CD4-positive, CD25-positive, alpha-beta regulatory T cell (primary cell): ENCODE measurements at regions not wholly inside any gene's neighbourhood (a gene's known extent, or its start where the extent isn't known, plus 50 kb on each side); places are given as distances from the start of the nearest gene placed in this dataset.

Source experiments
- ATAC-seq, 2 donors: fragments of 150-1000 bp; cut with Tn5 transposase; one replicate each; pipeline ENCODE4 v1.10.0; 2021; ENCODE audit warnings: low read depth in 2 of 2, moderate number of reproducible peaks in 2 of 2, moderate library complexity in 1 of 2
- DNase-seq, 3 donors: peaks; one replicate each; pipeline versions ENCODE4 v3.0.0 to v3.0.0-alpha.2; 2012 to 2022; ENCODE audit warnings: mixed read lengths in 1 of 3
- H3K27ac ChIP-seq: one replicate; pipeline ENCODE4 v1.7.0; 2013; ENCODE audit warnings: mild to moderate bottlenecking, low read length; ENCODE audit not compliant: insufficient read depth, poor library complexity, severe bottlenecking
- H3K27me3 ChIP-seq: one replicate; pipeline ENCODE4 v1.7.0; 2013; ENCODE audit warnings: low read length; ENCODE audit not compliant: control insufficient read depth, insufficient read depth
- H3K36me3 ChIP-seq: one replicate; pipeline ENCODE4 v1.7.0; 2013; ENCODE audit warnings: mild to moderate bottlenecking, low read length, moderate library complexity; ENCODE audit not compliant: control insufficient read depth, insufficient read depth
- H3K4me1 ChIP-seq: 2 replicates; pipeline ENCODE4 v1.7.0; 2013; ENCODE audit warnings: mild to moderate bottlenecking, low read length; ENCODE audit not compliant: insufficient read depth, control insufficient read depth, poor library complexity, severe bottlenecking
- H3K4me3 ChIP-seq: one replicate; pipeline ENCODE4 v1.7.0; 2013; ENCODE audit warnings: low read depth, mild to moderate bottlenecking, low read length, moderate library complexity
- H3K9me3 ChIP-seq, 2 experiments: 1 replicate in 1 of 2; 2 replicates in 1 of 2; pipeline ENCODE4 v1.7.0; 2013; ENCODE audit warnings: low read length in 2 of 2, mild to moderate bottlenecking in 1 of 2, moderate library complexity in 1 of 2; ENCODE audit not compliant: control insufficient read depth in 2 of 2
- H3K27ac Mint-ChIP-seq, 3 donors: one replicate each; pipeline ENCODE4 v1.8.0; 2020 to 2022; ENCODE audit warnings: mild to moderate bottlenecking in 3 of 3, mixed read lengths in 3 of 3, moderate library complexity in 2 of 3
- H3K27me3 Mint-ChIP-seq: one replicate; pipeline ENCODE4 v1.8.0; 2022; ENCODE audit warnings: mild to moderate bottlenecking, mixed read lengths
- H3K36me3 Mint-ChIP-seq: one replicate; pipeline ENCODE4 v1.8.0; 2020; ENCODE audit warnings: mixed read lengths
- H3K4me1 Mint-ChIP-seq, 4 donors: one replicate each; pipeline ENCODE4 v1.8.0; 2020 to 2022; ENCODE audit warnings: mixed read lengths in 4 of 4, mild to moderate bottlenecking in 1 of 4
- H3K4me3 Mint-ChIP-seq, 4 donors: one replicate each; pipeline ENCODE4 v1.8.0; 2020 to 2022; ENCODE audit warnings: mild to moderate bottlenecking in 4 of 4, mixed read lengths in 4 of 4, moderate library complexity in 3 of 4
- H3K9me3 Mint-ChIP-seq, 7 donors: one replicate each; pipeline ENCODE4 v1.8.0; 2020 to 2022; ENCODE audit warnings: mixed read lengths in 7 of 7, mild to moderate bottlenecking in 3 of 7, moderate library complexity in 2 of 7

DNA sequence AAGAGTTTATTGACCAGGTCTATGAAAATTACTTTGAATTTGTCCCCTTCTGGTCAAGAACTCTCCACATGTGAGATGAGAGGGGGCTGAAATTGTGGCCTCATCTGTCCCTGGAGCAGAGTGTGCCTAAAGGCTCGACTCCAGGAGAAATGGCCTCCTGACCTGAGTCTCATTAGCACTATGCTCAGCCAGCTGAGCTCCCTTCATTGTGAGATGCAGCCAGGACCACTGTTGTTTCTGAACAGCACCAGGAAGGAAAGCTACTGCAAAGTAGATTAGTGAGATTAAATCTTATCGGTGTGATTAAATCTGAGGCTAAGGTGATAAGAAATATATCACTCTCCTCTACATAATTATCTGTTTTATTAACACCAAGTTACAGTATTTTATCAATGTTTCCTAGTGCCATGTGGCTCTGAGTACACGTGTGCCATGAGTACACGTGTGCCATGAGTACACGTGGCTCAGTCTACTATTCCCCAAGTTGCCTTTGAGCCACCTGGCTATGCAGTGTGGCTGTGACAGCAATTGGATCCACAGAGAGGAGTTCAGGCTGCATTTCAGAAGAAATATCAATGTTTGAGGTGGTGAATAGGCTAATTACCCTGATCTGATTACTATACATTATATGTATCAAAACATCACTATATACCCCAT, 126.9 kb downstream of the IPMK start:
- H3K4me1 ChIP-seq: no peaks in the 10 kb centered on the region
- H3K27me3 Mint-ChIP-seq: peaks cover 12% of the 10 kb centered on the region
- H3K4me1 Mint-ChIP-seq: no peaks in the 10 kb centered on the region
- H3K36me3 Mint-ChIP-seq: no peaks in the 10 kb centered on the region
- DNase-seq (no peak), ATAC-seq (no peak)
- H3K9me3 Mint-ChIP-seq: no peaks in the 10 kb centered on the region
- H3K27ac ChIP-seq: no peak overlapping the region
- no peaks in the 10 kb centered on the region for H3K27me3 ChIP-seq
- H3K27ac Mint-ChIP-seq: no peak overlapping the region
- H3K9me3 ChIP-seq: no peaks in the 10 kb centered on the region
- H3K4me3 Mint-ChIP-seq: no peak overlapping the region
- no peaks in the 10 kb centered on the region for H3K36me3 ChIP-seq
- H3K4me3 ChIP-seq: no peak overlapping the region

DNA sequence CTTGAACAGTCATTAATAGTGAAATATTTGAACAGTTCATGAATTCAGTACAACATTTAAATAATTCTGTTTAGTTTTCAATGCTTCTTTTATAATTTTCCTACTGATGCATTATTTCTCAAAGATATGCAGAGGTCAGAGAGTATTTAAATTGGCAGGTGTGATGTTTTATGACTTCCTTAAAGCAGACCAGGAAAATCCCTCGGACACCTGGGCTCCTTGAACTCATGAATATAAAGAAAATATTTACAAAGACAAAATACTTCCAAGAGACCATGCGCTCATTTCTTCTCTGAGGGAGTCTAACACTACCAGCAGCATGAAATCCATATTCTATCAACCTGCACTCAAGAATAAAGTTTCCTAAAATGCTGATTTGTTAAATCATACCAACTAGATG, 127.6 kb downstream of the IPMK start:
- Histone ChIP-seq H3K4me1 (no peaks in the 10 kb centered on the region), H3K36me3 (no peaks in the 10 kb centered on the region), H3K27ac (no peak overlapping the region), H3K27me3 (no peaks in the 10 kb centered on the region), H3K4me3 (no peak overlapping the region), H3K9me3 (no peaks in the 10 kb centered on the region)
- no peak overlapping the region for H3K27ac Mint-ChIP-seq
- no peak overlapping the region for H3K4me3 Mint-ChIP-seq
- DNase-seq: no peak
- H3K27me3 Mint-ChIP-seq: peaks cover 12% of the 10 kb centered on the region
- H3K4me1 Mint-ChIP-seq: no peaks in the 10 kb centered on the region
- no peaks in the 10 kb centered on the region for H3K36me3 Mint-ChIP-seq
- no peaks in the 10 kb centered on the region for H3K9me3 Mint-ChIP-seq
- no peak for ATAC-seq

DNA sequence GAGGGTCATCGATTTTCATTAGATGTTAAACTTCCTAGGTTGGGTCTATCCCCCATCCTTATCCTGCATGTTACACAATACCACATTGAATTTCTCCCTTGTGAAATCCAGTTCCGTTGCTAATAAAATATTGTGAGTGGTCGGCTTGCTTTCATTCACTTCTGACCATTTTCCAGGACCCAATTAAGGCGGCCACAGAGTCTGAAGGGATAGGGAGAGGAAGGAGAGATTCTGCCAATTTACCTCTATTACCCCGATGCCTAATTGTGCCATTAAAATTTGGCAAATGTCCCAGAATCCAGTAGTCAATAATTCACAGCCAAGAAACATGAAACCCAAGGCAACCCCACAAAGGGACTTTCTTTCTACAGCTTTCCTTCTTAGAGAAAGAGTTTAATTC, 129.9 kb downstream of the IPMK start:
- no peak overlapping the region for H3K4me3 Mint-ChIP-seq

DNA sequence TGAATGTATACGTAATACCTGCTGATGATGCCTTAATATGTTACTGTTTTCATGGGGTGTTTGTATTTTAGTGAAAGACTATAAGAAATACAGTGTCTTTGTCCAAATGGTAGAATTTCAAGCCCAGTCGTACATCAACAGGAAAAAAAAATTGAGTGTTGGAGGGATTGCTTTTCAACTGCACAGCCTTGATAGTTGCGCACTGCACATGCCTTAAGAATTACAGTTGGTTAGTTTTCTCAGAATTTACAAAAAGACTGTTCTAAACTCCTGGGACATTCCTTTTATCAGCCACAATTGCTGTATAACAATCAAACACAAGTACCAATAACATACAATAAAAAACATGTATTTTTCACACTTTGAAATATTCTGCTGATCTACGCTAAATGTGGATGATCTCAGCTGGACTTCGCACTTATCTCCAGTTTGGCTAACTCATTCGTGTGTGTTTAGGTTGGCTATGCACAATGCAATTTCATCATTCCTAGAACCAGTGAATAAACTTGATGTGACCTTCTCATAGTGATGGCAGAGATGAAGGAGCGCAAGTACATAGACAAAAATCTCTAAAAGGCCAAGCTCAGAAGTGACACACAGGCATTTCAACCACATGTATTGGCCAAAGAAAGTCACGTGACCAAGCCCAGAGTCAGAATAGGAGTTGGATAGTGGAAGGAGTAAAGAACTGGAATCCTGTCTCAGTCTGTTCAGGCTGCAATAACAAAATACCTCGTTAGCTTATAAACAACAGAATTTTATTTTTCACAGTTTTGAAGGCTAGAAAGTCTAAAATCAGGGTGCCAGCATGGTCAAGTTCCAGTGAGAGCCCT, 152.3 kb downstream of the IPMK start:
- Histone ChIP-seq H3K27ac (no peak overlapping the region), H3K36me3 (no peaks in the 10 kb centered on the region), H3K27me3 (peaks cover 2% of the 10 kb centered on the region), H3K4me3 (no peak overlapping the region), H3K4me1 (no peaks in the 10 kb centered on the region), H3K9me3 (no peaks in the 10 kb centered on the region)
- Mint-ChIP-seq H3K36me3 (no peaks in the 10 kb centered on the region), H3K27ac (no peak overlapping the region), H3K27me3 (no peaks in the 10 kb centered on the region), H3K9me3 (peaks cover 0 to 3% (median 0%) of the 10 kb centered on the region in 7 donors), H3K4me1 (no peaks in the 10 kb centered on the region), H3K4me3 (no peak overlapping the region)
- DNase-seq (no peak), ATAC-seq (no peak)

More for the DNA sequence above, 129.9 kb downstream of the IPMK start:
- no peak overlapping the region for H3K4me3 ChIP-seq
- no peak overlapping the region for H3K27ac ChIP-seq
- no peaks in the 10 kb centered on the region for H3K27me3 ChIP-seq
- H3K27me3 Mint-ChIP-seq: peaks cover 12% of the 10 kb centered on the region
- H3K36me3 ChIP-seq: no peaks in the 10 kb centered on the region
- H3K27ac Mint-ChIP-seq: no peak overlapping the region
- no peaks in the 10 kb centered on the region for H3K9me3 ChIP-seq
- no peaks in the 10 kb centered on the region for H3K4me1 Mint-ChIP-seq
- no peak for DNase-seq
- H3K9me3 Mint-ChIP-seq: no peaks in the 10 kb centered on the region
- no peaks in the 10 kb centered on the region for H3K4me1 ChIP-seq
- no peaks in the 10 kb centered on the region for H3K36me3 Mint-ChIP-seq
- ATAC-seq: no peak

DNA sequence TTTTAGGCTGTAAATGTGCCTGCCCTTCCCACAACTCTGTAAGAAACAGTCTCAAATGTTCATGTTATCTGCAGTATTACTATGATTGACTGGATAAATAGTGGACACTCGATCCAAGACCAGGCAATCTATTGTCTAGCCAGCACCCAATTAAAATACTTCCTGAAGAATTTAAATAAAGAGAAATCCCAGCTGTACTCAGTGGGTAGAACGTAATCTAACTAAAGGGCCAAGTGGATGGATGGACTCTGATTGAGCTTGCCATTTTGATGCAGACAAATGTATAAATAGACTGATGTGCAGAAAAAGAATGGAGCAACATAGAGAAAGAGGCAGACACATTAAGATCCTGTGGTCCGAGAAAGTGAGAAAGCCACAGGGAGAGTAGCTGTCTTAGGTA, 158.0 kb downstream of the IPMK start:
- ATAC-seq (no peak), DNase-seq (no peak)
- no peaks in the 10 kb centered on the region for H3K36me3 Mint-ChIP-seq
- H3K27ac Mint-ChIP-seq: no peak overlapping the region
- Histone ChIP-seq H3K4me1 (no peaks in the 10 kb centered on the region), H3K9me3 (no peaks in the 10 kb centered on the region), H3K27ac (no peak overlapping the region), H3K4me3 (no peak overlapping the region), H3K36me3 (no peaks in the 10 kb centered on the region), H3K27me3 (no peaks in the 10 kb centered on the region)
- H3K9me3 Mint-ChIP-seq: peaks cover 0 to 3% (median 0%) of the 10 kb centered on the region in 7 donors
- H3K4me1 Mint-ChIP-seq: no peaks in the 10 kb centered on the region
- no peak overlapping the region for H3K4me3 Mint-ChIP-seq
- H3K27me3 Mint-ChIP-seq: no peaks in the 10 kb centered on the region

DNA sequence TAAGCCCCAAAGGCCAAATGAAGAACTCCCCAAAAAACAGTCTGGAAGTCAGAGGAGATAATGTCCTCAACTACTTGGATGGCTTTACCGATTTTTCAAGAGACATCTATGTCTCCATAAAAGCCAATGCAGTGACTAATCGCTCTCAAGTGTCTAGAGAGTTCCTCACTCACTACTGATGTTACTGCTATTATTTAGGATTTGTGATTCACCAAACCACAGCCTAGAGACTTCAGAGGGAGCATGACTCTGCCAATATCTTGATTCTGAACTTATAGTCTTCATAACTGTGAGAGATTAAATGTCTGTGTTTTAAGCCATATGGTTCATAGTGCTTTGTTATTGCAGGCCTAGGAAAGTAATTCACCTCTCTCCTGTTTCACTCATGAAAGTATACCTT, 160.2 kb downstream of the IPMK start:
- ATAC-seq: no peak
- no peaks in the 10 kb centered on the region for H3K9me3 Mint-ChIP-seq
- no peaks in the 10 kb centered on the region for H3K36me3 Mint-ChIP-seq

DNA sequence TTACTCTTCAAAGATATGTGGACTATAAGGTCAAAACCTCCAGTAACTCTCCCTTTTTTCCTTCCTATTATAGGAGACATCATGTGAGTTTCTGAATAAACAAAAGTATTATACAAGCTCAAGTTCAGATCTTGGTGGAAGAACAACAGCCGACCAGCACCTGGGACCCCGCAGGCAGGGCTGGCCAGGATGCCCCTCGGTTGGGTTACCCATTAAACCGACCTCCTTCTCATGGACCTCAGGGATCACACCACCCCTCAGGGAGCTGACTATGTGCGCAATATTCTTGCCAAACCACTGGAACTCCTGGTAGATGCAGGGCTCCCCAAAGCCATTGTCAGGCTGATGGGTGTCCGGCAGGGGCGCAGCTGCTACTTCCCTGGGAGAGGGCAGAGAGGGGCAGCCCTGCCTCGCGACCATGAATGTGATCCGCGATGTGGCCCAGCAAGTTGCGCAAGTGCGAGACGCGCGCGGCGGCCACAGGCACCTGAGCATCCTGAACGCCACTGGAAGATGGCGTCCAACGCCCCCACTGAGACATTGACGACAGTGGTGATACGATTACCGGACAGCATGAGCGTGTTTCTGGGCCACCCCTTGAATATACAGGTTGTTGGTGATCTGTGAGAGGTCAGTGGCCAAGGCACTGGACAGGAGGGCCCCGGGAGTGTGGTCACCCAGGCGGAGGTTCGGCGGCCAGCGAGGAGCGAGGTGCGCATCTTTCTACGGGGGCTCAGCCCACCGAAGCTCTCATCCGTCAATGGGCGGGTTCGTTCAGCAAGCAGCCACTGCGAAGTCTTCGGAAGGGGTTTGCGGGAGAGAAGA, 161.3 kb downstream of the IPMK start:
- no peak overlapping the region for H3K27ac Mint-ChIP-seq
- H3K4me3 ChIP-seq: no peak overlapping the region
- H3K27ac ChIP-seq: no peak overlapping the region
- no peak overlapping the region for H3K4me3 Mint-ChIP-seq
- ATAC-seq (no peak), DNase-seq (no peak)
- H3K4me1 Mint-ChIP-seq: no peaks in the 10 kb centered on the region
- H3K36me3 ChIP-seq: no peaks in the 10 kb centered on the region
- H3K4me1 ChIP-seq: no peaks in the 10 kb centered on the region
- no peaks in the 10 kb centered on the region for H3K27me3 ChIP-seq
- H3K27me3 Mint-ChIP-seq: no peaks in the 10 kb centered on the region
- H3K9me3 ChIP-seq: no peaks in the 10 kb centered on the region
- H3K36me3 Mint-ChIP-seq: no peaks in the 10 kb centered on the region
- peaks cover 0 to 1% (median 0%) of the 10 kb centered on the region in 7 donors for H3K9me3 Mint-ChIP-seq

More for the DNA sequence above, 160.2 kb downstream of the IPMK start:
- no peaks in the 10 kb centered on the region for H3K9me3 ChIP-seq
- H3K27ac ChIP-seq: no peak overlapping the region
- no peak overlapping the region for H3K4me3 ChIP-seq
- H3K36me3 ChIP-seq: no peaks in the 10 kb centered on the region
- H3K4me1 Mint-ChIP-seq: no peaks in the 10 kb centered on the region
- no peak overlapping the region for H3K27ac Mint-ChIP-seq
- H3K4me3 Mint-ChIP-seq: no peak overlapping the region
- DNase-seq: no peak
- H3K27me3 ChIP-seq: no peaks in the 10 kb centered on the region
- H3K27me3 Mint-ChIP-seq: no peaks in the 10 kb centered on the region
- no peaks in the 10 kb centered on the region for H3K4me1 ChIP-seq
